ENCODE measurements at regions not wholly inside any gene's neighbourhood (a gene's known extent, or its start where the extent isn't known, plus 50 kb on each side); places are given as distances from the start of the nearest gene placed in this dataset.

DNA sequence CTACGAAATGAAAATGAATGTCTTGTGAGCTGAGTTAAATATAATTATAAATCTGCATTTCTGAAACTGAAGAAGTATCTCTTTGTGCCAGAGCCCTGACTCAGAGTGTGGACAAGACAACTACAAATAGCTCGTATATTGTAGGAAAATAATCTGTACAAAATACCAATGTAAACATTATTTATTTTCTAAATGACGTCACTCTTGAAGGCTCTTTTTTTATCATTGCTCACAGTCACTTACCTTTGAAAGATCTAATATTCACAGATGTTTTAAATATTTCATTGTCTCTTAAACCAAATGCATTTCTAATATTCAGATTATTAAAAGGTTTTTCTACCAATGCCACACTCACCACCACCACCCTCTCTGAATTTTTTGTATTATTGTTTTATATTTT, 226.1 kb downstream of the SLCO4C1 start:
- TF ChIP-seq, protein P1, sequence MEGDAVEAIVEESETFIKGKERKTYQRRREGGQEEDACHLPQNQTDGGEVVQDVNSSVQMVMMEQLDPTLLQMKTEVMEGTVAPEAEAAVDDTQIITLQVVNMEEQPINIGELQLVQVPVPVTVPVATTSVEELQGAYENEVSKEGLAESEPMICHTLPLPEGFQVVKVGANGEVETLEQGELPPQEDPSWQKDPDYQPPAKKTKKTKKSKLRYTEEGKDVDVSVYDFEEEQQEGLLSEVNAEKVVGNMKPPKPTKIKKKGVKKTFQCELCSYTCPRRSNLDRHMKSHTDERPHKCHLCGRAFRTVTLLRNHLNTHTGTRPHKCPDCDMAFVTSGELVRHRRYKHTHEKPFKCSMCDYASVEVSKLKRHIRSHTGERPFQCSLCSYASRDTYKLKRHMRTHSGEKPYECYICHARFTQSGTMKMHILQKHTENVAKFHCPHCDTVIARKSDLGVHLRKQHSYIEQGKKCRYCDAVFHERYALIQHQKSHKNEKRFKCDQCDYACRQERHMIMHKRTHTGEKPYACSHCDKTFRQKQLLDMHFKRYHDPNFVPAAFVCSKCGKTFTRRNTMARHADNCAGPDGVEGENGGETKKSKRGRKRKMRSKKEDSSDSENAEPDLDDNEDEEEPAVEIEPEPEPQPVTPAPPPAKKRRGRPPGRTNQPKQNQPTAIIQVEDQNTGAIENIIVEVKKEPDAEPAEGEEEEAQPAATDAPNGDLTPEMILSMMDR (IDR thresholded peaks at IDR 0.05; ENCODE audit: extremely low read depth in 1 of 2, insufficient read depth in 1 of 2, low read depth in 1 of 2, low read length in 2 of 2): no peak
- no peak for TF ChIP-seq POLR2A (IDR thresholded peaks at IDR 0.05; ENCODE audit: low read depth, low read length)
- TF ChIP-seq POLR2AphosphoS5 (IDR thresholded peaks at IDR 0.05; ENCODE audit: insufficient read depth, low read depth, low read length): no peak
- no peak for TF ChIP-seq FOS (IDR thresholded peaks at IDR 0.05; ENCODE audit: borderline replicate concordance, insufficient read depth, low read length)
